ENCODE measurements at regions not wholly inside any gene's neighbourhood (a gene's known extent, or its start where the extent isn't known, plus 50 kb on each side); places are given as distances from the start of the nearest gene placed in this dataset.

GRCh38 chr6:74071214-74071613 is 375.2 kb downstream of the CD109 start:
- TF ChIP-seq STAT1 (IDR thresholded peaks at IDR 0.05; ENCODE audit: unreplicated experiment) (no peak), ZNF331 (CRISPR knock-in tag; IDR thresholded peaks at IDR 0.05; ENCODE audit: low read depth) (no peak), NANOG (IDR thresholded peaks at IDR 0.05; ENCODE audit: borderline replicate concordance) (no peak), ZNF114 (CRISPR knock-in tag; IDR thresholded peaks at IDR 0.05) (no peak), EZH2phosphoT487 (IDR thresholded peaks at IDR 0.05; ENCODE audit: unreplicated experiment) (no peak), EZH2 (IDR thresholded peaks at IDR 0.05; ENCODE audit: low read depth, unreplicated experiment) (no peak), POLR2AphosphoS5 (IDR thresholded peaks at IDR 0.05; ENCODE audit: low read depth) (no peak), REST (IDR thresholded peaks at IDR 0.05; ENCODE audit: unreplicated experiment) (no peak)
- TF ChIP-seq, protein P1, sequence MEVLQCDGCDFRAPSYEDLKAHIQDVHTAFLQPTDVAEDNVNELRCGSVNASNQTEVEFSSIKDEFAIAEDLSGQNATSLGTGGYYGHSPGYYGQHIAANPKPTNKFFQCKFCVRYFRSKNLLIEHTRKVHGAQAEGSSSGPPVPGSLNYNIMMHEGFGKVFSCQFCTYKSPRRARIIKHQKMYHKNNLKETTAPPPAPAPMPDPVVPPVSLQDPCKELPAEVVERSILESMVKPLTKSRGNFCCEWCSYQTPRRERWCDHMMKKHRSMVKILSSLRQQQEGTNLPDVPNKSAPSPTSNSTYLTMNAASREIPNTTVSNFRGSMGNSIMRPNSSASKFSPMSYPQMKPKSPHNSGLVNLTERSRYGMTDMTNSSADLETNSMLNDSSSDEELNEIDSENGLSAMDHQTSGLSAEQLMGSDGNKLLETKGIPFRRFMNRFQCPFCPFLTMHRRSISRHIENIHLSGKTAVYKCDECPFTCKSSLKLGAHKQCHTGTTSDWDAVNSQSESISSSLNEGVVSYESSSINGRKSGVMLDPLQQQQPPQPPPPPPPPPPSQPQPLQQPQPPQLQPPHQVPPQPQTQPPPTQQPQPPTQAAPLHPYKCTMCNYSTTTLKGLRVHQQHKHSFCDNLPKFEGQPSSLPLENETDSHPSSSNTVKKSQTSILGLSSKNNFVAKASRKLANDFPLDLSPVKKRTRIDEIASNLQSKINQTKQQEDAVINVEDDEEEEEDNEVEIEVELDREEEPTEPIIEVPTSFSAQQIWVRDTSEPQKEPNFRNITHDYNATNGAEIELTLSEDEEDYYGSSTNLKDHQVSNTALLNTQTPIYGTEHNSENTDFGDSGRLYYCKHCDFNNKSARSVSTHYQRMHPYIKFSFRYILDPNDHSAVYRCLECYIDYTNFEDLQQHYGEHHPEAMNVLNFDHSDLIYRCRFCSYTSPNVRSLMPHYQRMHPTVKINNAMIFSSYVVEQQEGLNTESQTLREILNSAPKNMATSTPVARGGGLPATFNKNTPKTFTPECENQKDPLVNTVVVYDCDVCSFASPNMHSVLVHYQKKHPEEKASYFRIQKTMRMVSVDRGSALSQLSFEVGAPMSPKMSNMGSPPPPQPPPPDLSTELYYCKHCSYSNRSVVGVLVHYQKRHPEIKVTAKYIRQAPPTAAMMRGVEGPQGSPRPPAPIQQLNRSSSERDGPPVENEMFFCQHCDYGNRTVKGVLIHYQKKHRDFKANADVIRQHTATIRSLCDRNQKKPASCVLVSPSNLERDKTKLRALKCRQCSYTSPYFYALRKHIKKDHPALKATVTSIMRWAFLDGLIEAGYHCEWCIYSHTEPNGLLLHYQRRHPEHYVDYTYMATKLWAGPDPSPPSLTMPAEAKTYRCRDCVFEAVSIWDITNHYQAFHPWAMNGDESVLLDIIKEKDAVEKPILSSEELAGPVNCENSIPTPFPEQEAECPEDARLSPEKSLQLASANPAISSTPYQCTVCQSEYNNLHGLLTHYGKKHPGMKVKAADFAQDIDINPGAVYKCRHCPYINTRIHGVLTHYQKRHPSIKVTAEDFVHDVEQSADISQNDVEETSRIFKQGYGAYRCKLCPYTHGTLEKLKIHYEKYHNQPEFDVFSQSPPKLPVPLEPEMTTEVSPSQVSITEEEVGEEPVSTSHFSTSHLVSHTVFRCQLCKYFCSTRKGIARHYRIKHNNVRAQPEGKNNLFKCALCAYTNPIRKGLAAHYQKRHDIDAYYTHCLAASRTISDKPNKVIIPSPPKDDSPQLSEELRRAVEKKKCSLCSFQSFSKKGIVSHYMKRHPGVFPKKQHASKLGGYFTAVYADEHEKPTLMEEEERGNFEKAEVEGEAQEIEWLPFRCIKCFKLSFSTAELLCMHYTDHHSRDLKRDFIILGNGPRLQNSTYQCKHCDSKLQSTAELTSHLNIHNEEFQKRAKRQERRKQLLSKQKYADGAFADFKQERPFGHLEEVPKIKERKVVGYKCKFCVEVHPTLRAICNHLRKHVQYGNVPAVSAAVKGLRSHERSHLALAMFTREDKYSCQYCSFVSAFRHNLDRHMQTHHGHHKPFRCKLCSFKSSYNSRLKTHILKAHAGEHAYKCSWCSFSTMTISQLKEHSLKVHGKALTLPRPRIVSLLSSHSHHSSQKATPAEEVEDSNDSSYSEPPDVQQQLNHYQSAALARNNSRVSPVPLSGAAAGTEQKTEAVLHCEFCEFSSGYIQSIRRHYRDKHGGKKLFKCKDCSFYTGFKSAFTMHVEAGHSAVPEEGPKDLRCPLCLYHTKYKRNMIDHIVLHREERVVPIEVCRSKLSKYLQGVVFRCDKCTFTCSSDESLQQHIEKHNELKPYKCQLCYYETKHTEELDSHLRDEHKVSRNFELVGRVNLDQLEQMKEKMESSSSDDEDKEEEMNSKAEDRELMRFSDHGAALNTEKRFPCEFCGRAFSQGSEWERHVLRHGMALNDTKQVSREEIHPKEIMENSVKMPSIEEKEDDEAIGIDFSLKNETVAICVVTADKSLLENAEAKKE (CRISPR knock-in tag; IDR thresholded peaks at IDR 0.05), result no peak
- TF ChIP-seq, protein P2, sequence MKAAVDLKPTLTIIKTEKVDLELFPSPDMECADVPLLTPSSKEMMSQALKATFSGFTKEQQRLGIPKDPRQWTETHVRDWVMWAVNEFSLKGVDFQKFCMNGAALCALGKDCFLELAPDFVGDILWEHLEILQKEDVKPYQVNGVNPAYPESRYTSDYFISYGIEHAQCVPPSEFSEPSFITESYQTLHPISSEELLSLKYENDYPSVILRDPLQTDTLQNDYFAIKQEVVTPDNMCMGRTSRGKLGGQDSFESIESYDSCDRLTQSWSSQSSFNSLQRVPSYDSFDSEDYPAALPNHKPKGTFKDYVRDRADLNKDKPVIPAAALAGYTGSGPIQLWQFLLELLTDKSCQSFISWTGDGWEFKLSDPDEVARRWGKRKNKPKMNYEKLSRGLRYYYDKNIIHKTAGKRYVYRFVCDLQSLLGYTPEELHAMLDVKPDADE (IDR thresholded peaks at IDR 0.05), result no peak
- H3K27ac ChIP-seq (ENCODE audit: low read depth), result no peak overlapping the region
- Mint-ChIP-seq H3K4me1 (no peaks in the 10 kb centered on the region), H3K9me3 (no peaks in the 10 kb centered on the region), H3K4me3 (no peak overlapping the region), H3K27ac (no peak overlapping the region), H3K27me3 (ENCODE audit: insufficient read depth, low read depth, poor library complexity) (no peaks in the 10 kb centered on the region), H3K36me3 (ENCODE audit: low read depth) (no peaks in the 10 kb centered on the region)
- no peak overlapping the region for H3K4me3 ChIP-seq
- H3F3A ChIP-seq (replicated peaks; ENCODE audit: low read depth), result no peaks in the 10 kb centered on the region
- no peak overlapping the region for H2AFZ ChIP-seq
- no peaks in the 10 kb centered on the region for H3K4me1 ChIP-seq (ENCODE audit: insufficient read depth)
- no peak overlapping the region for H3K4me2 ChIP-seq
- ATAC-seq (no peak), DNase-seq (ENCODE audit: low spot score) (no peak)
- no peaks in the 10 kb centered on the region for H3K36me3 ChIP-seq (ENCODE audit: insufficient read depth)
- H3K79me2 ChIP-seq (replicated peaks; ENCODE audit: insufficient read depth), result no peaks in the 10 kb centered on the region
- no peaks in the 10 kb centered on the region for H3K27me3 ChIP-seq (ENCODE audit: insufficient read depth)
- H4K20me1 ChIP-seq (replicated peaks; ENCODE audit: insufficient read depth), result no peaks in the 10 kb centered on the region
- peaks cover 4% of the 10 kb centered on the region; the same call in 1 of the 2 replicates for H3K9me2 ChIP-seq (ENCODE audit: insufficient read depth)

Measured in GM23338 (cell line).